OCI-LY1 (cell line): ENCODE measurements at regions not wholly inside any gene's neighbourhood (a gene's known extent, or its start where the extent isn't known, plus 50 kb on each side); places are given as distances from the start of the nearest gene placed in this dataset.

ENCODE experiments used
- EZH2 ChIP-seq: fragments of 200-600 bp; sonication (generic), shearing (Covaris generic); IDR thresholded peaks from 2 replicates; pipeline ENCODE4 v1.8.0; 2017; ENCODE audit warnings: borderline replicate concordance, mixed run types, mild to moderate bottlenecking, antibody characterized with exemption, low read length, moderate library complexity, mixed read lengths
- TF ChIP-seq, protein P1 (sequence below): fragments of 200-600 bp; sonication (generic), shearing (Covaris generic); IDR thresholded peaks from 2 replicates; pipeline ENCODE4 v1.5.1; 2017; ENCODE audit warnings: mild to moderate bottlenecking, antibody characterized with exemption, low read length, moderate library complexity, mixed read lengths

DNA sequence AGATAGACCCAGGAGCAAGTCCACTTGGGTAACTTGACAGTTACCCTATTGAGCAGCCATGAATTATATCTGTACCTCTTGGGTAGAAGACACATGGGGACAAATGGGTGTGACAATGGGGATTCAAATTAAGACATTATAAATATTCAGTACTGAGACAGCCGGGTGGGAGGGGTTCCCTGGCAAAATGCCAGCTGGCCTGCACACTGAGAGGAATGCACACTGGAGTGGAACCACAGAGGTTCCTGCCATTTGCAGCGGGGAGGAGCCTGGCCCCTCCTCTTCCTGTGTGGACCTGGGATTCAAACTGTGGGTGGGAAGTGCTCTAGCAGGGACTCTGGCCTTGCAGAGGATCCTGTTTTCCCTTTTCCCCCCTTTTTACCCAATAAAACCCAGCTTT, 118.7 kb upstream of the CDKN3 start:
- TF ChIP-seq, protein P1, sequence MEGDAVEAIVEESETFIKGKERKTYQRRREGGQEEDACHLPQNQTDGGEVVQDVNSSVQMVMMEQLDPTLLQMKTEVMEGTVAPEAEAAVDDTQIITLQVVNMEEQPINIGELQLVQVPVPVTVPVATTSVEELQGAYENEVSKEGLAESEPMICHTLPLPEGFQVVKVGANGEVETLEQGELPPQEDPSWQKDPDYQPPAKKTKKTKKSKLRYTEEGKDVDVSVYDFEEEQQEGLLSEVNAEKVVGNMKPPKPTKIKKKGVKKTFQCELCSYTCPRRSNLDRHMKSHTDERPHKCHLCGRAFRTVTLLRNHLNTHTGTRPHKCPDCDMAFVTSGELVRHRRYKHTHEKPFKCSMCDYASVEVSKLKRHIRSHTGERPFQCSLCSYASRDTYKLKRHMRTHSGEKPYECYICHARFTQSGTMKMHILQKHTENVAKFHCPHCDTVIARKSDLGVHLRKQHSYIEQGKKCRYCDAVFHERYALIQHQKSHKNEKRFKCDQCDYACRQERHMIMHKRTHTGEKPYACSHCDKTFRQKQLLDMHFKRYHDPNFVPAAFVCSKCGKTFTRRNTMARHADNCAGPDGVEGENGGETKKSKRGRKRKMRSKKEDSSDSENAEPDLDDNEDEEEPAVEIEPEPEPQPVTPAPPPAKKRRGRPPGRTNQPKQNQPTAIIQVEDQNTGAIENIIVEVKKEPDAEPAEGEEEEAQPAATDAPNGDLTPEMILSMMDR = no peak
- TF ChIP-seq EZH2 = no peak
